ENCODE measurements at regions not wholly inside any gene's neighbourhood (a gene's known extent, or its start where the extent isn't known, plus 50 kb on each side); places are given as distances from the start of the nearest gene placed in this dataset.
A peak's percentile ranks its signal among the peaks of the same experiment; 100 is the strongest.
"Not testable (repeated sequence)": the region's sequence is repeated elsewhere in the genome, so short reads cannot be mapped to it uniquely, and the experiment has no call there.

GRCh38 chr2:142827170-142827569 lies 50.3 kb upstream of the KYNU start:
- no peak for DNase-seq (ENCODE audit: low read depth, low spot score)

- DNase-seq (ENCODE audit: low read depth, low spot score): peak; percentile 11
Observed at GRCh38 chr2:142825861-142826260, 51.6 kb upstream of the KYNU start.

- DNase-seq (ENCODE audit: low read depth, low spot score): no peak
Observed at GRCh38 chr2:142824756-142825155, 52.7 kb upstream of the KYNU start.

GRCh38 chr2:142822190-142822589 lies 55.3 kb upstream of the KYNU start:
- no peak for DNase-seq (ENCODE audit: low read depth, low spot score)

GRCh38 chr2:142819411-142819810 lies 58.1 kb upstream of the KYNU start:
- no peak for DNase-seq (ENCODE audit: low read depth, low spot score)

- DNase-seq (ENCODE audit: low read depth, low spot score): no peak
Observed at GRCh38 chr2:142815375-142815774, 62.1 kb upstream of the KYNU start.

- DNase-seq (ENCODE audit: low read depth, low spot score): no peak
Observed at GRCh38 chr2:142813830-142814829, 63.3 kb upstream of the KYNU start.

GRCh38 chr2:142811644-142812043 lies 65.8 kb upstream of the KYNU start:
- peak; percentile 69 for DNase-seq (ENCODE audit: low read depth, low spot score)

GRCh38 chr2:142805244-142805643 lies 72.2 kb upstream of the KYNU start:
- no peak for DNase-seq (ENCODE audit: low read depth, low spot score)

- no peak for DNase-seq (ENCODE audit: low read depth, low spot score)
Observed at GRCh38 chr2:142803158-142803557, 74.3 kb upstream of the KYNU start.

GRCh38 chr2:142796588-142796987 lies 80.9 kb upstream of the KYNU start:
- DNase-seq (ENCODE audit: low read depth, low spot score): no peak

GRCh38 chr2:142796161-142796560 lies 81.3 kb upstream of the KYNU start:
- no peak for DNase-seq (ENCODE audit: low read depth, low spot score)

- DNase-seq (ENCODE audit: low read depth, low spot score): no peak
Observed at GRCh38 chr2:142794850-142795249, 82.6 kb upstream of the KYNU start.

GRCh38 chr2:142792328-142792727 lies 85.1 kb upstream of the KYNU start:
- not testable (repeated sequence) for DNase-seq (ENCODE audit: low read depth, low spot score)

GRCh38 chr2:142791335-142791734 lies 86.1 kb upstream of the KYNU start:
- no peak for DNase-seq (ENCODE audit: low read depth, low spot score)

GRCh38 chr2:142786918-142787702 lies 90.4 kb upstream of the KYNU start:
- no peak for DNase-seq (ENCODE audit: low read depth, low spot score)

- DNase-seq (ENCODE audit: low read depth, low spot score): no peak
Observed at GRCh38 chr2:142782942-142783443, 94.5 kb upstream of the KYNU start.

- DNase-seq (ENCODE audit: low read depth, low spot score): no peak
Observed at GRCh38 chr2:142781146-142781545, 96.3 kb upstream of the KYNU start.

- DNase-seq (ENCODE audit: low read depth, low spot score): no peak
Observed at GRCh38 chr2:142778289-142778688, 99.2 kb upstream of the KYNU start.

- DNase-seq (ENCODE audit: low read depth, low spot score): no peak
Observed at GRCh38 chr2:142777742-142778141, 99.7 kb upstream of the KYNU start.

GRCh38 chr2:142769761-142770160 lies 107.7 kb upstream of the KYNU start:
- DNase-seq (ENCODE audit: low read depth, low spot score): no peak

GRCh38 chr2:142767847-142768246 lies 109.6 kb upstream of the KYNU start:
- DNase-seq (ENCODE audit: low read depth, low spot score): no peak

Measured in ELF-1 (cell line).